ENCODE measurements at regions not wholly inside any gene's neighbourhood (a gene's known extent, or its start where the extent isn't known, plus 50 kb on each side); places are given as distances from the start of the nearest gene placed in this dataset.

- no peak for TF ChIP-seq ZBTB33 (IDR thresholded peaks at IDR 0.05; ENCODE audit: extremely low read depth, insufficient replicate concordance, low read length)
- no peak for TF ChIP-seq SRF (IDR thresholded peaks at IDR 0.05; ENCODE audit: low read depth)
- TF ChIP-seq CEBPB (IDR thresholded peaks at IDR 0.05; ENCODE audit: low read depth) = no peak
- no peak for TF ChIP-seq SIN3A (IDR thresholded peaks at IDR 0.05; ENCODE audit: low read depth)
- TF ChIP-seq JUND (IDR thresholded peaks at IDR 0.05) = no peak
- TF ChIP-seq SP1 (IDR thresholded peaks at IDR 0.05; ENCODE audit: low read depth) = no peak
- TF ChIP-seq ZNF274 (IDR thresholded peaks at IDR 0.05; ENCODE audit: low read depth, low read length) = no peak
- no peak for TF ChIP-seq RAD21 (IDR thresholded peaks at IDR 0.05; ENCODE audit: low read depth)
- no peak for TF ChIP-seq ZFX (IDR thresholded peaks at IDR 0.05)
Measured at GRCh38 chr5:74519161-74519571, 121.4 kb downstream of the ENC1 start (continued).

DNA sequence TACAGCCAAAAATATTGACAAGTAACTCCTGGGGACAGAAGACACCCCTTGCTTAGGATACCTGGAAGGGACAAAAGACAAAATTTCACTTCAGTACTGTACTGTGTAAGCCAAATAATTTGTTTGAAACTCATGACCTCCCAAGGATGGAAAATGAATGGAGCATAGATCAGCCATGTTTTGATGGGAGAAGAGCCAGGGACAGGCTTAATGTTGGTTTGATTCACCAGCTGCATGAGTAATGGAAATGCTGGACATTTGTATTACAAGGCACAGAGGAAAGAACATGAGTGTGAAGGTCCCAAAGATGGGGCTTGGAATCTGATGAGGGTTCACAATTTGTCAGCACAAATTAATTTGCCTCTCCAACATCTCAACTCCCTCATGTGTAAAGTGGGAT is 122.8 kb downstream of the ENC1 start:
- BruUV-seq (replicated peaks) = no TSS peak
- no peaks in the 10 kb centered on the region for H3K36me3 ChIP-seq (ENCODE audit: control insufficient read depth in 1 of 2, insufficient read depth in 2 of 2, low read length in 2 of 2)
- no peaks in the 10 kb centered on the region for H3K9me2 ChIP-seq (ENCODE audit: insufficient read depth)
- H3K9ac ChIP-seq (ENCODE audit: low read length) = no peak overlapping the region
- H3K27ac ChIP-seq (ENCODE audit: low read depth, low read length) = no peak overlapping the region
- H3K4me2 ChIP-seq (ENCODE audit: low read length) = no peak overlapping the region
- ChIA-PET RAD21 (ENCODE audit: low non-redundant PET in 1 of 2, low total read pairs in 2 of 2, uncharacterized antibody in 2 of 2, unreplicated experiment in 2 of 2) (no interaction called here), POLR2A (no interaction called here), CTCF (no interaction called here)
- no peaks in the 10 kb centered on the region for H3K27me3 ChIP-seq (ENCODE audit: insufficient read depth, low read length)
- no peaks in the 10 kb centered on the region for H3K9me3 ChIP-seq (ENCODE audit: control insufficient read depth in 1 of 2, insufficient read depth in 1 of 2, low read depth in 1 of 2, low read length in 2 of 2)
- DNase-seq (ENCODE audit: low read depth, low spot score) = no peak
- H3K4me1 ChIP-seq (ENCODE audit: control insufficient read depth in 1 of 2, insufficient read depth in 2 of 2, low read length in 2 of 2) = peaks cover 0 to 8% of the 10 kb centered on the region in 2 experiments; a peak in 2 of 4 replicates
- no peak overlapping the region for H2AFZ ChIP-seq (ENCODE audit: low read depth, low read length, poor library complexity, severe bottlenecking)
- no peaks in the 10 kb centered on the region for H3K79me2 ChIP-seq (ENCODE audit: insufficient read depth, low read length)
- H3K4me3 ChIP-seq (replicated peaks in 1 of 2; ENCODE audit: low read depth in 1 of 2, low read length in 2 of 2) = no peak overlapping the region
- intact Hi-C loops (cut with micrococcal nuclease) = no loop called here
- no peak for ATAC-seq
- H4K20me1 ChIP-seq (ENCODE audit: insufficient read depth) = no peaks in the 10 kb centered on the region
- no peak for TF ChIP-seq RAD21 (IDR thresholded peaks at IDR 0.05; ENCODE audit: low read depth)
- no peak for TF ChIP-seq CEBPB (IDR thresholded peaks at IDR 0.05; ENCODE audit: low read depth)
- no peak for TF ChIP-seq ZBTB33 (IDR thresholded peaks at IDR 0.05; ENCODE audit: extremely low read depth, insufficient replicate concordance, low read length)
- no peak for TF ChIP-seq REST (IDR thresholded peaks at IDR 0.05; ENCODE audit: low read depth)
- no peak for TF ChIP-seq EZH2phosphoT487 (IDR thresholded peaks at IDR 0.05; ENCODE audit: borderline replicate concordance)
- TF ChIP-seq YY1 (IDR thresholded peaks at IDR 0.05; ENCODE audit: extremely low read depth, insufficient replicate concordance, low read depth, low read length) = no peak
- no peak for TF ChIP-seq ZNF274 (IDR thresholded peaks at IDR 0.05; ENCODE audit: low read depth, low read length)
- no peak for TF ChIP-seq JUND (IDR thresholded peaks at IDR 0.05)
- TF ChIP-seq SP1 (IDR thresholded peaks at IDR 0.05; ENCODE audit: low read depth) = no peak
- TF ChIP-seq SIN3A (IDR thresholded peaks at IDR 0.05; ENCODE audit: low read depth) = no peak
- TF ChIP-seq POLR2A (IDR thresholded peaks at IDR 0.05; ENCODE audit: borderline replicate concordance, extremely low read depth, insufficient read depth, insufficient read length) = no peak
- no peak for TF ChIP-seq MAX (IDR thresholded peaks at IDR 0.05)
- TF ChIP-seq POLR2AphosphoS5 (IDR thresholded peaks at IDR 0.05; ENCODE audit: low read depth, low read length) = no peak
